ENCODE measurements at regions not wholly inside any gene's neighbourhood (a gene's known extent, or its start where the extent isn't known, plus 50 kb on each side); places are given as distances from the start of the nearest gene placed in this dataset.

- no peaks in the 10 kb centered on the region for H3K36me3 Mint-ChIP-seq (ENCODE audit: low read depth)
- no peak overlapping the region for H3K27ac Mint-ChIP-seq
- H3K27me3 Mint-ChIP-seq = no peaks in the 10 kb centered on the region
- H3K4me3 Mint-ChIP-seq = no peak overlapping the region
- H3K9me3 Mint-ChIP-seq = no peaks in the 10 kb centered on the region
- no peak for DNase-seq
- no peaks in the 10 kb centered on the region for H3K4me1 Mint-ChIP-seq (ENCODE audit: low read depth)
Observed at GRCh38 chr2:7119132-7119835, 202.1 kb downstream of the RNF144A start.

GRCh38 chr2:7121851-7122250, 204.6 kb downstream of the RNF144A start:
- Mint-ChIP-seq H3K9me3 (peaks cover 2% of the 10 kb centered on the region), H3K36me3 (ENCODE audit: low read depth) (no peaks in the 10 kb centered on the region), H3K27ac (no peak overlapping the region), H3K4me3 (no peak overlapping the region), H3K27me3 (no peaks in the 10 kb centered on the region), H3K4me1 (ENCODE audit: low read depth) (no peaks in the 10 kb centered on the region)
- DNase-seq = no peak

- Mint-ChIP-seq H3K4me3 (no peak overlapping the region), H3K36me3 (ENCODE audit: low read depth) (no peaks in the 10 kb centered on the region), H3K4me1 (ENCODE audit: low read depth) (peaks cover 2% of the 10 kb centered on the region), H3K27me3 (no peaks in the 10 kb centered on the region), H3K27ac (no peak overlapping the region), H3K9me3 (peaks cover 2% of the 10 kb centered on the region)
- DNase-seq = no peak
Observed at GRCh38 chr2:7127156-7127555, 209.9 kb downstream of the RNF144A start.

GRCh38 chr2:7127687-7128086, 210.5 kb downstream of the RNF144A start:
- Mint-ChIP-seq H3K4me3 (no peak overlapping the region), H3K27ac (no peak overlapping the region), H3K9me3 (peaks cover 2% of the 10 kb centered on the region), H3K36me3 (ENCODE audit: low read depth) (no peaks in the 10 kb centered on the region), H3K4me1 (ENCODE audit: low read depth) (peaks cover 2% of the 10 kb centered on the region), H3K27me3 (no peaks in the 10 kb centered on the region)
- no peak for DNase-seq

- H3K4me1 Mint-ChIP-seq (ENCODE audit: low read depth) = peaks cover 2% of the 10 kb centered on the region
- peaks cover 1% of the 10 kb centered on the region for H3K9me3 Mint-ChIP-seq
- H3K36me3 Mint-ChIP-seq (ENCODE audit: low read depth) = no peaks in the 10 kb centered on the region
- no peak overlapping the region for H3K27ac Mint-ChIP-seq
- no peak for DNase-seq
- H3K4me3 Mint-ChIP-seq = no peak overlapping the region
- no peaks in the 10 kb centered on the region for H3K27me3 Mint-ChIP-seq
Observed at GRCh38 chr2:7131261-7131660, 214.0 kb downstream of the RNF144A start.

GRCh38 chr2:7132753-7133152, 215.5 kb downstream of the RNF144A start:
- no peaks in the 10 kb centered on the region for H3K36me3 Mint-ChIP-seq (ENCODE audit: low read depth)
- DNase-seq = no peak
- H3K4me1 Mint-ChIP-seq (ENCODE audit: low read depth) = peaks cover 2% of the 10 kb centered on the region
- no peak overlapping the region for H3K27ac Mint-ChIP-seq
- no peaks in the 10 kb centered on the region for H3K27me3 Mint-ChIP-seq
- H3K9me3 Mint-ChIP-seq = no peaks in the 10 kb centered on the region
- no peak overlapping the region for H3K4me3 Mint-ChIP-seq

- Mint-ChIP-seq H3K36me3 (ENCODE audit: low read depth) (no peaks in the 10 kb centered on the region), H3K4me3 (no peak overlapping the region), H3K27me3 (no peaks in the 10 kb centered on the region), H3K27ac (no peak overlapping the region), H3K9me3 (no peaks in the 10 kb centered on the region), H3K4me1 (ENCODE audit: low read depth) (no peaks in the 10 kb centered on the region)
- DNase-seq = no peak
Observed at GRCh38 chr2:7133521-7133920, 216.3 kb downstream of the RNF144A start.

GRCh38 chr2:7140306-7140705, 223.1 kb downstream of the RNF144A start:
- Mint-ChIP-seq H3K36me3 (ENCODE audit: low read depth) (peaks cover 1% of the 10 kb centered on the region), H3K4me1 (ENCODE audit: low read depth) (no peaks in the 10 kb centered on the region), H3K9me3 (peaks cover 10% of the 10 kb centered on the region), H3K4me3 (no peak overlapping the region), H3K27ac (no peak overlapping the region), H3K27me3 (no peaks in the 10 kb centered on the region)
- DNase-seq = no peak

GRCh38 chr2:7145707-7146106, 228.5 kb downstream of the RNF144A start:
- Mint-ChIP-seq H3K4me1 (ENCODE audit: low read depth) (no peaks in the 10 kb centered on the region), H3K27ac (no peak overlapping the region), H3K4me3 (no peak overlapping the region), H3K9me3 (peaks cover 15% of the 10 kb centered on the region), H3K27me3 (no peaks in the 10 kb centered on the region), H3K36me3 (ENCODE audit: low read depth) (peaks cover 4% of the 10 kb centered on the region)
- no peak for DNase-seq

GRCh38 chr2:7146151-7146550, 228.9 kb downstream of the RNF144A start:
- Mint-ChIP-seq H3K4me3 (no peak overlapping the region), H3K27me3 (no peaks in the 10 kb centered on the region)

GRCh38 chr2:7154656-7155055, 237.4 kb downstream of the RNF144A start:
- Mint-ChIP-seq H3K36me3 (ENCODE audit: low read depth) (peaks cover 2% of the 10 kb centered on the region), H3K4me1 (ENCODE audit: low read depth) (no peaks in the 10 kb centered on the region), H3K27ac (no peak overlapping the region), H3K4me3 (no peak overlapping the region), H3K9me3 (peaks cover 22% of the 10 kb centered on the region), H3K27me3 (no peaks in the 10 kb centered on the region)
- DNase-seq = no peak

More at GRCh38 chr2:7146151-7146550, 228.9 kb downstream of the RNF144A start:
- peaks cover 4% of the 10 kb centered on the region for H3K36me3 Mint-ChIP-seq (ENCODE audit: low read depth)
- no peaks in the 10 kb centered on the region for H3K4me1 Mint-ChIP-seq (ENCODE audit: low read depth)
- peaks cover 15% of the 10 kb centered on the region for H3K9me3 Mint-ChIP-seq
- H3K27ac Mint-ChIP-seq = no peak overlapping the region
- DNase-seq = no peak

GRCh38 chr2:7161501-7161900, 244.3 kb downstream of the RNF144A start:
- Mint-ChIP-seq H3K27ac (no peak overlapping the region), H3K27me3 (no peaks in the 10 kb centered on the region)

GRCh38 chr2:7165736-7166135, 248.5 kb downstream of the RNF144A start:
- Mint-ChIP-seq H3K27me3 (no peaks in the 10 kb centered on the region), H3K4me3 (no peak overlapping the region), H3K4me1 (ENCODE audit: low read depth) (no peaks in the 10 kb centered on the region), H3K9me3 (peaks cover 6% of the 10 kb centered on the region), H3K36me3 (ENCODE audit: low read depth) (no peaks in the 10 kb centered on the region), H3K27ac (no peak overlapping the region)
- no peak for DNase-seq

More at GRCh38 chr2:7161501-7161900, 244.3 kb downstream of the RNF144A start:
- Mint-ChIP-seq H3K36me3 (ENCODE audit: low read depth) (no peaks in the 10 kb centered on the region), H3K4me1 (ENCODE audit: low read depth) (no peaks in the 10 kb centered on the region), H3K9me3 (peaks cover 9% of the 10 kb centered on the region), H3K4me3 (no peak overlapping the region)
- no peak for DNase-seq

- Mint-ChIP-seq H3K4me3 (no peak overlapping the region), H3K4me1 (ENCODE audit: low read depth) (no peaks in the 10 kb centered on the region), H3K27ac (no peak overlapping the region), H3K27me3 (no peaks in the 10 kb centered on the region), H3K36me3 (ENCODE audit: low read depth) (no peaks in the 10 kb centered on the region), H3K9me3 (no peaks in the 10 kb centered on the region)
- DNase-seq = no peak
Observed at GRCh38 chr2:7167801-7168411, 250.7 kb downstream of the RNF144A start.

- no peak overlapping the region for H3K27ac Mint-ChIP-seq
- no peaks in the 10 kb centered on the region for H3K27me3 Mint-ChIP-seq
- no peaks in the 10 kb centered on the region for H3K4me1 Mint-ChIP-seq (ENCODE audit: low read depth)
Observed at GRCh38 chr2:7169593-7169992, 252.4 kb downstream of the RNF144A start.

More at GRCh38 chr2:7169593-7169992, 252.4 kb downstream of the RNF144A start:
- DNase-seq = no peak
- Mint-ChIP-seq H3K9me3 (no peaks in the 10 kb centered on the region), H3K36me3 (ENCODE audit: low read depth) (no peaks in the 10 kb centered on the region), H3K4me3 (no peak overlapping the region)

All from activated T-cell treated with anti-CD3 and anti-CD28 coated beads, Interleukin-2, amount 50 U/mL, for 24 hours (primary cell).